ENCODE measurements at regions not wholly inside any gene's neighbourhood (a gene's known extent, or its start where the extent isn't known, plus 50 kb on each side); places are given as distances from the start of the nearest gene placed in this dataset.

GRCh38 chr11:11135820-11136476 is 217.1 kb downstream of the CSNK2A3 start:
- DNase-seq, result no peak

- DNase-seq, result no peak
These were observed 223.9 kb downstream of the CSNK2A3 start for GRCh38 chr11:11129118-11129517.

GRCh38 chr11:11125618-11126017 is 227.4 kb downstream of the CSNK2A3 start:
- DNase-seq, result no peak

GRCh38 chr11:11122749-11123148 is 230.3 kb downstream of the CSNK2A3 start:
- no peak for DNase-seq

- DNase-seq, result no peak
These were observed 233.1 kb downstream of the CSNK2A3 start for GRCh38 chr11:11119917-11120316.

GRCh38 chr11:11117730-11118129 is 235.3 kb downstream of the CSNK2A3 start:
- no peak for DNase-seq

GRCh38 chr11:11115475-11115874 is 237.6 kb downstream of the CSNK2A3 start:
- no peak for DNase-seq

GRCh38 chr11:11113626-11114025 is 239.4 kb downstream of the CSNK2A3 start:
- DNase-seq, result no peak

GRCh38 chr11:11108026-11108425 is 245.0 kb downstream of the CSNK2A3 start:
- DNase-seq, result no peak

- DNase-seq, result no peak
These were observed 245.8 kb downstream of the CSNK2A3 start for GRCh38 chr11:11107076-11107723.

GRCh38 chr11:11105361-11105760 is 247.5 kb upstream of the ZBED5 start:
- DNase-seq, result no peak

- DNase-seq, result no peak
These were observed 238.2 kb upstream of the ZBED5 start for GRCh38 chr11:11095831-11096723.

GRCh38 chr11:11090495-11090894 is 232.6 kb upstream of the ZBED5 start:
- DNase-seq, result no peak

- no peak for DNase-seq
These were observed 232.0 kb upstream of the ZBED5 start for GRCh38 chr11:11089805-11090204.

- no peak for DNase-seq
These were observed 229.1 kb upstream of the ZBED5 start for GRCh38 chr11:11086979-11087378.

GRCh38 chr11:11085580-11085979 is 227.7 kb upstream of the ZBED5 start:
- DNase-seq, result no peak

- no peak for DNase-seq
These were observed 226.5 kb upstream of the ZBED5 start for GRCh38 chr11:11084337-11084736.

- no peak for DNase-seq
These were observed 225.6 kb upstream of the ZBED5 start for GRCh38 chr11:11083441-11083840.

GRCh38 chr11:11082646-11083045 is 224.8 kb upstream of the ZBED5 start:
- DNase-seq, result no peak

- DNase-seq, result no peak
These were observed 223.9 kb upstream of the ZBED5 start for GRCh38 chr11:11081776-11082175.

GRCh38 chr11:11081288-11081687 is 223.4 kb upstream of the ZBED5 start:
- DNase-seq, result no peak

GRCh38 chr11:11078344-11079086 is 220.7 kb upstream of the ZBED5 start:
- DNase-seq, result no peak

GRCh38 chr11:11077898-11078297 is 220.0 kb upstream of the ZBED5 start:
- DNase-seq, result no peak

Measured in NCI-H1436 (cell line).